GM06990 (cell line): ENCODE measurements at regions not wholly inside any gene's neighbourhood (a gene's known extent, or its start where the extent isn't known, plus 50 kb on each side); places are given as distances from the start of the nearest gene placed in this dataset.

ENCODE experiments used
- DNase-seq: peaks from one replicate; pipeline ENCODE4 v3.0.0-alpha.2; 2011; ENCODE audit not compliant: insufficient read length; ENCODE audit errors: extremely low read depth
- H3K27me3 ChIP-seq: replicated peaks from 2 replicates; pipeline ENCODE4 v1.6.0; 2011; ENCODE audit warnings: low read length; ENCODE audit not compliant: control insufficient read depth, insufficient read depth
- H3K36me3 ChIP-seq: 2 replicates; pipeline ENCODE4 v1.5.1; 2011; ENCODE audit warnings: low read length; ENCODE audit not compliant: control insufficient read depth, insufficient read depth
- H3K4me3 ChIP-seq: replicated peaks from 2 replicates; pipeline ENCODE4 v1.5.1; 2011; ENCODE audit warnings: low read depth, mild to moderate bottlenecking, control low read depth, low read length
- CTCF ChIP-seq: IDR thresholded peaks from 2 replicates; pipeline ENCODE4 v1.5.1; 2011; ENCODE audit warnings: low read length, control low read depth, mild to moderate bottlenecking, inconsistent platforms; ENCODE audit not compliant: insufficient read depth, poor library complexity, severe bottlenecking

GRCh38 chr7:130951976-130952876 lies 218.2 kb upstream of the KLF14 start:
- Histone ChIP-seq H3K36me3 (peaks cover 9% of the 10 kb centered on the region), H3K27me3 (no peaks in the 10 kb centered on the region), H3K4me3 (no peak overlapping the region)
- TF ChIP-seq CTCF: no peak
- DNase-seq: peak; percentile 40

GRCh38 chr7:130953196-130953595 lies 219.2 kb upstream of the KLF14 start:
- no peaks in the 10 kb centered on the region for H3K27me3 ChIP-seq
- no peak for DNase-seq
- no peak for TF ChIP-seq CTCF
- peaks cover 9% of the 10 kb centered on the region for H3K36me3 ChIP-seq
- H3K4me3 ChIP-seq: no peak overlapping the region

- no peak for DNase-seq
- Histone ChIP-seq H3K27me3 (no peaks in the 10 kb centered on the region), H3K4me3 (peak overlapping the region; percentile 34), H3K36me3 (peaks cover 9% of the 10 kb centered on the region)
- no peak for TF ChIP-seq CTCF
These were observed 221.0 kb upstream of the KLF14 start for GRCh38 chr7:130954918-130955564.

GRCh38 chr7:130955565-130955919 lies 221.5 kb upstream of the KLF14 start:
- Histone ChIP-seq H3K4me3 (peak overlapping the region; percentile 85), H3K27me3 (no peaks in the 10 kb centered on the region), H3K36me3 (peaks cover 9% of the 10 kb centered on the region)
- no peak for DNase-seq
- no peak for TF ChIP-seq CTCF

- no peak for DNase-seq
- no peaks in the 10 kb centered on the region for H3K27me3 ChIP-seq
- peaks cover 2% of the 10 kb centered on the region for H3K36me3 ChIP-seq
- H3K4me3 ChIP-seq: peak overlapping the region; percentile 85
- no peak for TF ChIP-seq CTCF
These were observed 222.6 kb upstream of the KLF14 start for GRCh38 chr7:130956417-130957136.
